ENCODE measurements at regions not wholly inside any gene's neighbourhood (a gene's known extent, or its start where the extent isn't known, plus 50 kb on each side); places are given as distances from the start of the nearest gene placed in this dataset.

GRCh38 chr2:186042207-186043028 is 303.8 kb downstream of the FSIP2 start:
- TF ChIP-seq POLR2A (IDR thresholded peaks at IDR 0.05): no peak
- no peak for TF ChIP-seq CTCF (IDR thresholded peaks at IDR 0.05)
